ENCODE measurements at regions not wholly inside any gene's neighbourhood (a gene's known extent, or its start where the extent isn't known, plus 50 kb on each side); places are given as distances from the start of the nearest gene placed in this dataset.

DNA sequence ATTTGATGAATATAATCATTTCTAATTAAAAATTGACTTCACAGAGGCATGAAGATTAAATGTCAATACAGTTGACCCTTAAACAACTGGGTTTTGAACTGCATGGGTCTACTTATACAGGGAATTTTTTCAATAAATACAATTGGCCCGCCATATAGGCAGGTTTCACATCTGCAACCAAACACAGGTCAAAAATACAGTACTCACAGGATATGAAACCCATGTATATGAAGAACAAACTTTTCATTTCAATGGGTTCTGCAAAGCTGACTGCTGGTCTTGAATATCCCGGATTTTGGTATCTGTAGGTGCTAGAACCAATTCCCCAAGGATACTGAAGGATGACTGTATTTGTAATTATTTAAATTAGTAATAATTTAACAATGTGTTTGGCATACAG, 555.6 kb downstream of the EPHA4 start:
- Histone ChIP-seq H3K27me3 (ENCODE audit: control insufficient read depth, low read length) (no peaks in the 10 kb centered on the region), H3K27ac (ENCODE audit: low read depth, low read length) (no peak overlapping the region), H3K9me3 (ENCODE audit: control insufficient read depth, insufficient read depth, low read length) (no peaks in the 10 kb centered on the region), H3K36me3 (ENCODE audit: control insufficient read depth, low read length) (no peaks in the 10 kb centered on the region), H3F3A (ENCODE audit: control insufficient read depth, insufficient read depth) (no peaks in the 10 kb centered on the region), H4K20me1 (ENCODE audit: control insufficient read depth, insufficient read depth, low read depth, low read length) (no peaks in the 10 kb centered on the region), H3K9me2 (replicated peaks; ENCODE audit: control insufficient read depth, low read length) (no peaks in the 10 kb centered on the region), H3K4me1 (ENCODE audit: control insufficient read depth, low read length) (no peaks in the 10 kb centered on the region), H3K79me2 (ENCODE audit: control insufficient read depth, low read length) (no peaks in the 10 kb centered on the region), H3K4me3 (ENCODE audit: low read length) (no peak overlapping the region), H3K4me2 (ENCODE audit: low read length) (no peak overlapping the region)
- no peak for TF ChIP-seq EZH2phosphoT487 (IDR thresholded peaks at IDR 0.05; ENCODE audit: borderline replicate concordance, low read length)
- TF ChIP-seq, protein P1, sequence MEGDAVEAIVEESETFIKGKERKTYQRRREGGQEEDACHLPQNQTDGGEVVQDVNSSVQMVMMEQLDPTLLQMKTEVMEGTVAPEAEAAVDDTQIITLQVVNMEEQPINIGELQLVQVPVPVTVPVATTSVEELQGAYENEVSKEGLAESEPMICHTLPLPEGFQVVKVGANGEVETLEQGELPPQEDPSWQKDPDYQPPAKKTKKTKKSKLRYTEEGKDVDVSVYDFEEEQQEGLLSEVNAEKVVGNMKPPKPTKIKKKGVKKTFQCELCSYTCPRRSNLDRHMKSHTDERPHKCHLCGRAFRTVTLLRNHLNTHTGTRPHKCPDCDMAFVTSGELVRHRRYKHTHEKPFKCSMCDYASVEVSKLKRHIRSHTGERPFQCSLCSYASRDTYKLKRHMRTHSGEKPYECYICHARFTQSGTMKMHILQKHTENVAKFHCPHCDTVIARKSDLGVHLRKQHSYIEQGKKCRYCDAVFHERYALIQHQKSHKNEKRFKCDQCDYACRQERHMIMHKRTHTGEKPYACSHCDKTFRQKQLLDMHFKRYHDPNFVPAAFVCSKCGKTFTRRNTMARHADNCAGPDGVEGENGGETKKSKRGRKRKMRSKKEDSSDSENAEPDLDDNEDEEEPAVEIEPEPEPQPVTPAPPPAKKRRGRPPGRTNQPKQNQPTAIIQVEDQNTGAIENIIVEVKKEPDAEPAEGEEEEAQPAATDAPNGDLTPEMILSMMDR (IDR thresholded peaks at IDR 0.05; ENCODE audit: low read depth, low read length, poor library complexity, severe bottlenecking): no peak

DNA sequence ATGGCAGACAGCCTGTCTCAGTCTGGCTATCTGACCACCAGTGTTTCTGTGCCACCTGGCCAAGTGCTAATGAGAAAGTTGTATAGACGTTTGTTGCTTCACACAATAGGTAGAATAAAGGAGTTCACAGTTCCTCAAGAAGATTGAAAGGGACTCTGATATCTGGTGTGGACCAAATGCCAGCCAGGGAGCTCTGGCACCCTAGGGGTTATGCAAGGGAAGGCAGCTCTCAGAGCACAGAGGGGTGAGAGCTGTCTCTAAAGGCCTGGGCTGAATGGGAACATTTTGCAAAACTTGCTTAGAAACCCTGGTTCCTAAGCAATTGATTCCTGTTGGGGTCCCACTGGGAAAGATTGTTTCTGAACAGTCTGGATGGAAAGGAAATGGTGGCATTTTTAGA, 553.8 kb downstream of the EPHA4 start:
- no peak for TF ChIP-seq EZH2phosphoT487 (IDR thresholded peaks at IDR 0.05; ENCODE audit: borderline replicate concordance, low read length)
- TF ChIP-seq, protein P1 (IDR thresholded peaks at IDR 0.05; ENCODE audit: low read depth, low read length, poor library complexity, severe bottlenecking): no peak
- no peaks in the 10 kb centered on the region for H3K27me3 ChIP-seq (ENCODE audit: control insufficient read depth, low read length)

DNA sequence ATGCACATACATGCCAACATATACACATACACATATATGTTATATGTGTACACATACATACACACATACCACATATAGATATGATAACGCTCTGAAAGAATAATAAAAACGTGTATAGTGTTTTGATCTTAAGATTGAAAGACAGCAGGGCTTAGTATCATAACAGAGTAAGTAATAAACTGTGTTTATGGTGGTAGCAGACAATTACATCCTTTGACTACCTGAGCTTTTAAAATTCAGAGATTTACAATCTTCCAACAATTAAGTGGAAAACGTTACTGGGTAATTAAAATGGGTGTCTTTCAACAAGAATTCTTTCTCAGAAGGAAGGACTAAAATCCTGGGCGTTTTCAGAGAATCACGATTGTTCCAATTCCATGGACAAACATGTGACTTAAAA, 552.4 kb downstream of the EPHA4 start:
- H3K4me3 ChIP-seq (ENCODE audit: low read length): no peak overlapping the region
- no peaks in the 10 kb centered on the region for H3K4me1 ChIP-seq (ENCODE audit: control insufficient read depth, low read length)
- no peaks in the 10 kb centered on the region for H3K27me3 ChIP-seq (ENCODE audit: control insufficient read depth, low read length)
- no peaks in the 10 kb centered on the region for H3K9me2 ChIP-seq (replicated peaks; ENCODE audit: control insufficient read depth, low read length)
- no peak overlapping the region for H3K4me2 ChIP-seq (ENCODE audit: low read length)
- TF ChIP-seq, protein P1 (IDR thresholded peaks at IDR 0.05; ENCODE audit: low read depth, low read length, poor library complexity, severe bottlenecking): no peak
- no peak for TF ChIP-seq EZH2phosphoT487 (IDR thresholded peaks at IDR 0.05; ENCODE audit: borderline replicate concordance, low read length)
- no peaks in the 10 kb centered on the region for H3F3A ChIP-seq (ENCODE audit: control insufficient read depth, insufficient read depth)
- H4K20me1 ChIP-seq (ENCODE audit: control insufficient read depth, insufficient read depth, low read depth, low read length): no peaks in the 10 kb centered on the region
- no peaks in the 10 kb centered on the region for H3K79me2 ChIP-seq (ENCODE audit: control insufficient read depth, low read length)
- H3K36me3 ChIP-seq (ENCODE audit: control insufficient read depth, low read length): no peaks in the 10 kb centered on the region
- no peaks in the 10 kb centered on the region for H3K9me3 ChIP-seq (ENCODE audit: control insufficient read depth, insufficient read depth, low read length)
- no peak overlapping the region for H3K27ac ChIP-seq (ENCODE audit: low read depth, low read length)

More for the DNA sequence above, 553.8 kb downstream of the EPHA4 start:
- Histone ChIP-seq H3K9me3 (ENCODE audit: control insufficient read depth, insufficient read depth, low read length) (no peaks in the 10 kb centered on the region), H3K9me2 (replicated peaks; ENCODE audit: control insufficient read depth, low read length) (no peaks in the 10 kb centered on the region), H3F3A (ENCODE audit: control insufficient read depth, insufficient read depth) (no peaks in the 10 kb centered on the region), H3K4me2 (ENCODE audit: low read length) (no peak overlapping the region), H3K27ac (ENCODE audit: low read depth, low read length) (no peak overlapping the region), H3K4me1 (ENCODE audit: control insufficient read depth, low read length) (no peaks in the 10 kb centered on the region), H3K36me3 (ENCODE audit: control insufficient read depth, low read length) (no peaks in the 10 kb centered on the region), H4K20me1 (ENCODE audit: control insufficient read depth, insufficient read depth, low read depth, low read length) (no peaks in the 10 kb centered on the region), H3K79me2 (ENCODE audit: control insufficient read depth, low read length) (no peaks in the 10 kb centered on the region), H3K4me3 (ENCODE audit: low read length) (no peak overlapping the region)

DNA sequence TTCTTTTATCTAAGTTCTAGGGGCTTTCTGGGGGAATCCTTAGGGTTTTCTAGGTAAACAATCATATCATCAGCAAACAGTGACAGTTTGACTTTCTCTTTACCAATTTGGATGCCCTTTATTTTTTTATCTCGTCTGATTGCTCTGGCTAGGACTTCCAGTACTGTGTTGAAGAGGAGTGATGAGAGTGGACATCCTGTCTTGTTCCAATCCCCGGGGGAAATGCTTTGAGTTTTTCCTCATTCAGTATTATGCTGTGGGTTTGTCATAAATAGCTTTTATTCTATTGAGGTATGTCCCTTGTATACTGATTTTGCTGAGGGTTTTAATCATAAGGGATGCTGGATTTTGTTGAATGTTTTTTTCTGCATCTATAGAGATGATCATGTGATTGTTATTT, 549.5 kb downstream of the EPHA4 start:
- Histone ChIP-seq H3K36me3 (ENCODE audit: control insufficient read depth, low read length) (no peaks in the 10 kb centered on the region), H4K20me1 (ENCODE audit: control insufficient read depth, insufficient read depth, low read depth, low read length) (no peaks in the 10 kb centered on the region), H3K27ac (ENCODE audit: low read depth, low read length) (no peak overlapping the region), H3K9me2 (replicated peaks; ENCODE audit: control insufficient read depth, low read length) (no peaks in the 10 kb centered on the region), H3K9me3 (ENCODE audit: control insufficient read depth, insufficient read depth, low read length) (no peaks in the 10 kb centered on the region), H3K27me3 (ENCODE audit: control insufficient read depth, low read length) (no peaks in the 10 kb centered on the region), H3K4me2 (ENCODE audit: low read length) (no peak overlapping the region), H3K4me3 (ENCODE audit: low read length) (no peak overlapping the region), H3K4me1 (ENCODE audit: control insufficient read depth, low read length) (peaks cover 8% of the 10 kb centered on the region), H3K79me2 (ENCODE audit: control insufficient read depth, low read length) (no peaks in the 10 kb centered on the region), H3F3A (ENCODE audit: control insufficient read depth, insufficient read depth) (no peaks in the 10 kb centered on the region)
- TF ChIP-seq, protein P1 (IDR thresholded peaks at IDR 0.05; ENCODE audit: low read depth, low read length, poor library complexity, severe bottlenecking): no peak
- no peak for TF ChIP-seq EZH2phosphoT487 (IDR thresholded peaks at IDR 0.05; ENCODE audit: borderline replicate concordance, low read length)
